ENCODE measurements at regions not wholly inside any gene's neighbourhood (a gene's known extent, or its start where the extent isn't known, plus 50 kb on each side); places are given as distances from the start of the nearest gene placed in this dataset.

DNA sequence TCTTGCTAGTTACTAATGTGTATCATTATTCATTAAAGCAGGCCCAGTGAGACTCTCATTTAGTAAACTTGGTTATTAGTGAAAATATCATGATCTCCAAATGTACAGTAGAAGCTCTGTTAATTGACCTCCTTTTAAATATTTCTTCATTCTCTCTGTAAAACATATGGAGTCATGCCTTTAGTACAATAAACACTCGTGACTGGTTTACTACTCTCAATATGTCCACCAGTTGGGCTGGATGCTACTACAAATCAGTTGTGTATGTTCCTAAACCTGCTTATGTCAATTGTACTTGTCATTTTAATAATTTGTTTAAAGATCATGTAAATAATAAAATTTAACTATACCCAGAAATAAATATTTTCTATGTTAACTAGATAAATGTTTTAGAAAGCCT is 68.6 kb upstream of the COMTD1 start:
- H3K9me3 ChIP-seq: peaks cover 13% of the 10 kb centered on the region
- CTCF ChIA-PET: no interaction called here
- POLR2A ChIA-PET: no interaction called here
- FAIRE-seq: no peak
- TF ChIP-seq, protein P1, sequence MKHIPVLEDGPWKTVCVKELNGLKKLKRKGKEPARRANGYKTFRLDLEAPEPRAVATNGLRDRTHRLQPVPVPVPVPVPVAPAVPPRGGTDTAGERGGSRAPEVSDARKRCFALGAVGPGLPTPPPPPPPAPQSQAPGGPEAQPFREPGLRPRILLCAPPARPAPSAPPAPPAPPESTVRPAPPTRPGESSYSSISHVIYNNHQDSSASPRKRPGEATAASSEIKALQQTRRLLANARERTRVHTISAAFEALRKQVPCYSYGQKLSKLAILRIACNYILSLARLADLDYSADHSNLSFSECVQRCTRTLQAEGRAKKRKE (CRISPR knock-in tag; IDR thresholded peaks at IDR 0.05; ENCODE audit: low read depth): no peak
- TF ChIP-seq, protein P2, sequence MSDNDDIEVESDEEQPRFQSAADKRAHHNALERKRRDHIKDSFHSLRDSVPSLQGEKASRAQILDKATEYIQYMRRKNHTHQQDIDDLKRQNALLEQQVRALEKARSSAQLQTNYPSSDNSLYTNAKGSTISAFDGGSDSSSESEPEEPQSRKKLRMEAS (IDR thresholded peaks at IDR 0.05): no peak
- TF ChIP-seq JUN (IDR thresholded peaks at IDR 0.05) (no peak), PHF8 (IDR thresholded peaks at IDR 0.05; ENCODE audit: borderline replicate concordance, low read depth) (no peak), KDM1A (IDR thresholded peaks at IDR 0.05; ENCODE audit: low read depth) (no peak), NFE2L2 (conservative IDR thresholded peaks at IDR 0.05; ENCODE audit: low read length) (no peak), HOXA7 (CRISPR knock-in tag; IDR thresholded peaks at IDR 0.05) (no peak), FOXS1 (CRISPR knock-in tag; IDR thresholded peaks at IDR 0.05) (no peak), CEBPB (IDR thresholded peaks at IDR 0.05) (no peak), SREBF2 (IDR thresholded peaks at IDR 0.05) (no peak), BHLHE40 (IDR thresholded peaks at IDR 0.05; ENCODE audit: low read depth, low read length) (no peak), EP300 (IDR thresholded peaks at IDR 0.05) (no peak), RARB (CRISPR knock-in tag; IDR thresholded peaks at IDR 0.05) (no peak)
- TF ChIP-seq, protein P3, sequence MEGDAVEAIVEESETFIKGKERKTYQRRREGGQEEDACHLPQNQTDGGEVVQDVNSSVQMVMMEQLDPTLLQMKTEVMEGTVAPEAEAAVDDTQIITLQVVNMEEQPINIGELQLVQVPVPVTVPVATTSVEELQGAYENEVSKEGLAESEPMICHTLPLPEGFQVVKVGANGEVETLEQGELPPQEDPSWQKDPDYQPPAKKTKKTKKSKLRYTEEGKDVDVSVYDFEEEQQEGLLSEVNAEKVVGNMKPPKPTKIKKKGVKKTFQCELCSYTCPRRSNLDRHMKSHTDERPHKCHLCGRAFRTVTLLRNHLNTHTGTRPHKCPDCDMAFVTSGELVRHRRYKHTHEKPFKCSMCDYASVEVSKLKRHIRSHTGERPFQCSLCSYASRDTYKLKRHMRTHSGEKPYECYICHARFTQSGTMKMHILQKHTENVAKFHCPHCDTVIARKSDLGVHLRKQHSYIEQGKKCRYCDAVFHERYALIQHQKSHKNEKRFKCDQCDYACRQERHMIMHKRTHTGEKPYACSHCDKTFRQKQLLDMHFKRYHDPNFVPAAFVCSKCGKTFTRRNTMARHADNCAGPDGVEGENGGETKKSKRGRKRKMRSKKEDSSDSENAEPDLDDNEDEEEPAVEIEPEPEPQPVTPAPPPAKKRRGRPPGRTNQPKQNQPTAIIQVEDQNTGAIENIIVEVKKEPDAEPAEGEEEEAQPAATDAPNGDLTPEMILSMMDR (IDR thresholded peaks at IDR 0.05): no peak
- TF ChIP-seq, protein P4, sequence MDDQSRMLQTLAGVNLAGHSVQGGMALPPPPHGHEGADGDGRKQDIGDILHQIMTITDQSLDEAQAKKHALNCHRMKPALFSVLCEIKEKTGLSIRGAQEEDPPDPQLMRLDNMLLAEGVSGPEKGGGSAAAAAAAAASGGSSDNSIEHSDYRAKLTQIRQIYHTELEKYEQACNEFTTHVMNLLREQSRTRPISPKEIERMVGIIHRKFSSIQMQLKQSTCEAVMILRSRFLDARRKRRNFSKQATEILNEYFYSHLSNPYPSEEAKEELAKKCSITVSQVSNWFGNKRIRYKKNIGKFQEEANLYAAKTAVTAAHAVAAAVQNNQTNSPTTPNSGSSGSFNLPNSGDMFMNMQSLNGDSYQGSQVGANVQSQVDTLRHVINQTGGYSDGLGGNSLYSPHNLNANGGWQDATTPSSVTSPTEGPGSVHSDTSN (IDR thresholded peaks at IDR 0.05): no peak
- H3K4me2 ChIP-seq: no peak overlapping the region
- no peak for DNase-seq (ENCODE audit: low read depth in 1 of 2, low spot score in 1 of 2)
- 11% methylated on average over 1 of the region's 1 CpG for WGBS (ENCODE audit: missing lambda C conversion rate)
- H3K27ac ChIP-seq: no peak overlapping the region
- H3K4me3 ChIP-seq: no peak overlapping the region
- no peaks in the 10 kb centered on the region for H3K4me1 ChIP-seq
- no peak for ATAC-seq

DNA sequence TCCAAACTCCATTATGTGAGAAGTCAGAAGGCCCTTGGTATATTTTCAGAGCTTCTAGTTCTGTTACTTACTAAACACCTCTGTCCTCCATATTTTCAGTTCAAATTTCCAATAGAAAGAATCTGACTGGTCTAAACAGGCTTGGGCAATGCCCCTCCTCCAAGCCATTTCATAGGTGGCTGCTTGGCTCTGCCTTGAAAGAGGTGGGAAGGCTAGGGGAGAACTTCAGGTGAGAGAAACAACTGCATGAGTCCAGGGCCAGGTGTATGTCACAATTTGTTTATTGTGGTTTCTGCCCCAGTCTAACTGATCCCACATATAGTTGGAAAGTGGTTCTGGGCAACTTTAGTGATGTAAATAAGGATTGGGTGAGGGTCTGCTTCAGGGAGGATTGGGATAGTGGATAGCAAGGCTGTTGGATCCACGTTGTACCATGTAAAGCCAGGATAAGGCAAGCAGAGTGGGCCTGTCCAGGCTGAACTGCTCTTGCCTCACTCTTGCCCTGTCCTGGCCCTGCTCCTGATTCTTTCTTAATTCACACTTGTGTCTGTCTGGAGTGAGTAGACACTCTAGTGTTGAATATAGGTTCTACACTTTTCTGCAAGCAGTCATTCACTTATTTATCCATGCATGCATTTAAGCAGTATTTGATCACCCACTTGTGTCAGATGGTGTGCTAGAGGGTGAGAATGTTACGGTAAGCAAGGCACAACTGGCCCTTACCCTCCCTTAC is 67.5 kb upstream of the COMTD1 start:
- ChIA-PET CTCF (interaction anchor here (1.6 kb wide), 1 partner anchor 68 kb away, joined by 4 read pairs; the partner anchor contains the start of gene COMTD1), POLR2A (no interaction called here)
- Histone ChIP-seq H3K4me2 (no peak overlapping the region), H3K9me3 (peaks cover 13% of the 10 kb centered on the region), H3K4me1 (no peaks in the 10 kb centered on the region), H3K27ac (no peak overlapping the region), H3K4me3 (no peak overlapping the region)
- DNase-seq (ENCODE audit: low read depth in 1 of 2, low spot score in 1 of 2): no peak
- WGBS (ENCODE audit: missing lambda C conversion rate): 33% methylated on average over 2 of the region's 2 CpGs
- no peak for FAIRE-seq
- no peak for ATAC-seq
- TF ChIP-seq, protein P2 (IDR thresholded peaks at IDR 0.05): no peak
- TF ChIP-seq CEBPB (IDR thresholded peaks at IDR 0.05) (no peak), SMC3 (IDR thresholded peaks at IDR 0.05) (no peak), CHD4 (IDR thresholded peaks at IDR 0.05; ENCODE audit: borderline replicate concordance) (no peak), JUN (IDR thresholded peaks at IDR 0.05) (no peak), JUNB (IDR thresholded peaks at IDR 0.05) (no peak), ZSCAN20 (CRISPR knock-in tag; IDR thresholded peaks at IDR 0.05) (no peak), ZC3H11A (IDR thresholded peaks at IDR 0.05) (no peak), ZNF302 (CRISPR knock-in tag; IDR thresholded peaks at IDR 0.05) (no peak), CHD2 (IDR thresholded peaks at IDR 0.05; ENCODE audit: low read length, partially characterized antibody) (no peak), FOSB (CRISPR knock-in tag; IDR thresholded peaks at IDR 0.05) (no peak), GATA3 (IDR thresholded peaks at IDR 0.05; ENCODE audit: borderline replicate concordance) (no peak), MYC (IDR thresholded peaks at IDR 0.05; ENCODE audit: borderline replicate concordance, low read length) (no peak), NPAS2 (CRISPR knock-in tag; IDR thresholded peaks at IDR 0.05; ENCODE audit: borderline replicate concordance) (no peak)
- TF ChIP-seq, protein P3 (IDR thresholded peaks at IDR 0.05): no peak
- TF ChIP-seq, protein P5, sequence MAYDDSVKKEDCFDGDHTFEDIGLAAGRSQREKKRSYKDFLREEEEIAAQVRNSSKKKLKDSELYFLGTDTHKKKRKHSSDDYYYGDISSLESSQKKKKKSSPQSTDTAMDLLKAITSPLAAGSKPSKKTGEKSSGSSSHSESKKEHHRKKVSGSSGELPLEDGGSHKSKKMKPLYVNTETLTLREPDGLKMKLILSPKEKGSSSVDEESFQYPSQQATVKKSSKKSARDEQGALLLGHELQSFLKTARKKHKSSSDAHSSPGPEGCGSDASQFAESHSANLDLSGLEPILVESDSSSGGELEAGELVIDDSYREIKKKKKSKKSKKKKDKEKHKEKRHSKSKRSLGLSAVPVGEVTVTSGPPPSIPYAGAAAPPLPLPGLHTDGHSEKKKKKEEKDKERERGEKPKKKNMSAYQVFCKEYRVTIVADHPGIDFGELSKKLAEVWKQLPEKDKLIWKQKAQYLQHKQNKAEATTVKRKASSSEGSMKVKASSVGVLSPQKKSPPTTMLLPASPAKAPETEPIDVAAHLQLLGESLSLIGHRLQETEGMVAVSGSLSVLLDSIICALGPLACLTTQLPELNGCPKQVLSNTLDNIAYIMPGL (CRISPR knock-in tag; IDR thresholded peaks at IDR 0.05; ENCODE audit: borderline replicate concordance): no peak

Data from A549 (cell line).